Astrocyte (in vitro differentiated cells and primary cell): ENCODE measurements at regions not wholly inside any gene's neighbourhood (a gene's known extent, or its start where the extent isn't known, plus 50 kb on each side); places are given as distances from the start of the nearest gene placed in this dataset.

Experiments
- DNase-seq: peaks from one replicate; pipeline ENCODE4 v3.0.0-alpha.2; 2010; ENCODE audit warnings: low read depth
- FAIRE-seq: peaks from 2 replicates; lab custom pipeline; 2011; peaks lifted over from hg19 to GRCh38; lab: Jason Lieb, UNC
- H2AFZ ChIP-seq: 2 replicates; pipeline ENCODE4 v1.6.0; 2012; ENCODE audit warnings: low read depth, low read length, inconsistent platforms
- H3K27ac ChIP-seq: 2 replicates; pipeline ENCODE4 v1.5.1; 2011; ENCODE audit warnings: low read depth, low read length, inconsistent platforms
- H3K27me3 ChIP-seq: 2 replicates; pipeline ENCODE4 v1.6.0; 2011; ENCODE audit warnings: low read length, inconsistent platforms; ENCODE audit not compliant: insufficient read depth
- H3K36me3 ChIP-seq: 2 replicates; pipeline ENCODE4 v1.5.1; 2011; ENCODE audit warnings: low read length, inconsistent platforms; ENCODE audit not compliant: insufficient read depth
- H3K4me1 ChIP-seq: 2 replicates; pipeline ENCODE4 v1.5.1; 2011; ENCODE audit warnings: low read length, inconsistent platforms; ENCODE audit not compliant: insufficient read depth
- H3K4me2 ChIP-seq: 2 replicates; pipeline ENCODE4 v1.6.0; 2012; ENCODE audit warnings: low read length, inconsistent platforms
- H3K4me3 ChIP-seq: 2 replicates; pipeline ENCODE4 v1.5.1; 2011; ENCODE audit warnings: low read depth, mild to moderate bottlenecking, low read length, inconsistent platforms; ENCODE audit not compliant: insufficient read depth
- H3K79me2 ChIP-seq: 2 replicates; pipeline ENCODE4 v1.6.0; 2012; ENCODE audit warnings: mild to moderate bottlenecking, low read length, inconsistent platforms; ENCODE audit not compliant: insufficient read depth
- H3K9ac ChIP-seq: 2 replicates; pipeline ENCODE4 v1.6.0; 2012; ENCODE audit warnings: mild to moderate bottlenecking, low read length, inconsistent platforms
- H3K9me3 ChIP-seq: 2 replicates; pipeline ENCODE4 v1.5.1; 2012; ENCODE audit warnings: low read depth, mild to moderate bottlenecking, low read length, inconsistent platforms; ENCODE audit not compliant: insufficient read depth
- H4K20me1 ChIP-seq: 2 replicates; pipeline ENCODE4 v1.6.0; 2012; ENCODE audit warnings: low read length, inconsistent platforms; ENCODE audit not compliant: insufficient read depth
- H3K27ac Mint-ChIP-seq: one replicate; pipeline ENCODE4 v1.8.0; 2021; ENCODE audit warnings: mild to moderate bottlenecking, mixed read lengths; ENCODE audit not compliant: unreplicated experiment
- H3K27me3 Mint-ChIP-seq: one replicate; pipeline ENCODE4 v1.8.0; 2021; ENCODE audit warnings: low read depth, mixed read lengths; ENCODE audit not compliant: unreplicated experiment
- H3K36me3 Mint-ChIP-seq: one replicate; pipeline ENCODE4 v1.8.0; 2021; ENCODE audit warnings: low read depth, mixed read lengths; ENCODE audit not compliant: unreplicated experiment
- H3K4me1 Mint-ChIP-seq: one replicate; pipeline ENCODE4 v1.8.0; 2021; ENCODE audit warnings: low read depth, mixed read lengths; ENCODE audit not compliant: unreplicated experiment
- H3K4me3 Mint-ChIP-seq: one replicate; pipeline ENCODE4 v1.8.0; 2021; ENCODE audit warnings: mild to moderate bottlenecking, moderate library complexity, mixed read lengths; ENCODE audit not compliant: unreplicated experiment
- H3K9me3 Mint-ChIP-seq: one replicate; pipeline ENCODE4 v1.8.0; 2021; ENCODE audit warnings: mild to moderate bottlenecking, mixed read lengths; ENCODE audit not compliant: unreplicated experiment
- CTCF ChIP-seq: IDR thresholded peaks from 2 replicates; pipeline ENCODE4 v1.5.1; 2011; ENCODE audit warnings: low read depth, mild to moderate bottlenecking, inconsistent platforms, low read length, moderate library complexity; ENCODE audit not compliant: insufficient read depth
- EZH2 ChIP-seq: IDR thresholded peaks from 2 replicates; pipeline ENCODE4 v1.6.1; 2012; ENCODE audit warnings: mild to moderate bottlenecking, low read length, inconsistent platforms; ENCODE audit not compliant: insufficient read depth

DNA sequence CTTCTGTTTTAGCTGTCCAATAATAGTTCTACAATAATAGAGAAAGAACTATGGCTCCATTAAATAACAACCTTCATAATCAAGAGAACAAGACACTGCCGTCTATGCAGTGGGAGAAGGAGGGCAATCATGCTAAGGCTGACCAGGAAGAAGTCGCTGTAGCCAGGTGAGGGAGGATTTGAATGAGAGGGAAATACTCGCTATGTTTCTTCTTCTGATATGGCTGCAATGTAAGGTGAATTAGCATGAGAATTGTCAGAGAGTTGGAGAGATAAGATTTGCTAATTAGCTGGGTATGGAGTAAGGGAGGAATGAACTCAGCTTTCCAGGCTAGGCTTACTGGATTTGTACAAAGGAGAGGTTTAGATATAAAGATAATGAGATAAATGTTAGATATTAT, 555.4 kb upstream of the ZNF385D start:
- no peak overlapping the region for H3K27ac Mint-ChIP-seq
- no peak overlapping the region for H3K4me3 Mint-ChIP-seq

GRCh38 chr3:22308871-22309270, 557.9 kb upstream of the ZNF385D start:
- Mint-ChIP-seq H3K27me3 (peaks cover 2% of the 10 kb centered on the region), H3K9me3 (no peaks in the 10 kb centered on the region), H3K27ac (no peak overlapping the region), H3K4me3 (no peak overlapping the region), H3K36me3 (no peaks in the 10 kb centered on the region), H3K4me1 (no peaks in the 10 kb centered on the region)
- H3K27me3 ChIP-seq: no peaks in the 10 kb centered on the region
- H3K4me2 ChIP-seq: no peak overlapping the region
- no peaks in the 10 kb centered on the region for H3K79me2 ChIP-seq
- no peaks in the 10 kb centered on the region for H3K9me3 ChIP-seq
- no peak for TF ChIP-seq EZH2
- no peak for TF ChIP-seq CTCF
- no peak overlapping the region for H3K4me3 ChIP-seq
- FAIRE-seq (no peak), DNase-seq (no peak)
- H3K36me3 ChIP-seq: no peaks in the 10 kb centered on the region
- no peak overlapping the region for H3K9ac ChIP-seq
- H3K27ac ChIP-seq: no peak overlapping the region
- H4K20me1 ChIP-seq: no peaks in the 10 kb centered on the region
- H3K4me1 ChIP-seq: no peaks in the 10 kb centered on the region
- no peak overlapping the region for H2AFZ ChIP-seq

More for the DNA sequence above, 555.4 kb upstream of the ZNF385D start:
- FAIRE-seq: no peak
- Histone ChIP-seq H2AFZ (no peak overlapping the region), H4K20me1 (no peaks in the 10 kb centered on the region), H3K36me3 (no peaks in the 10 kb centered on the region), H3K4me2 (no peak overlapping the region), H3K4me1 (no peaks in the 10 kb centered on the region), H3K79me2 (no peaks in the 10 kb centered on the region), H3K27me3 (no peaks in the 10 kb centered on the region), H3K9ac (no peak overlapping the region), H3K27ac (no peak overlapping the region), H3K4me3 (no peak overlapping the region), H3K9me3 (no peaks in the 10 kb centered on the region)
- H3K9me3 Mint-ChIP-seq: no peaks in the 10 kb centered on the region
- H3K36me3 Mint-ChIP-seq: no peaks in the 10 kb centered on the region
- DNase-seq: no peak
- H3K4me1 Mint-ChIP-seq: no peaks in the 10 kb centered on the region
- TF ChIP-seq EZH2: no peak
- H3K27me3 Mint-ChIP-seq: peaks cover 2% of the 10 kb centered on the region

DNA sequence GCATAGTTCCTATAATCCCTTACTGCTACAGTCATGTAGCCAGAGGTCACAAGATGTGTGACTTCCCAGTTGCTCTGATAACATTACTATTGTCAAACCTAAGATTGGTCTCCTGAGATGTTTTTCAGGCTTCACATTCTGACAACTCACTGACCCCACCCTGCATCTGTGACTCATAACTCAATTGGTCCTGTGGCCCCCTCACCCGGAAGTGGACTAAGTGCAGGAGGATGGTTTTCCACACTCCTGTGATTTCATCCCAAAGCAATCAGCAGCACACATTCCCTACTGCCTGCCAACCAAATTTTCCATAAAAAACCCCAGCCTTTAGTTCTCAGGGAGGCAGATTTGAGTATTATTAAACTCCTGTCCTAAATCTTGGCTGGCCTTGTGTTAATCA, 564.9 kb upstream of the ZNF385D start:
- FAIRE-seq: no peak
- Mint-ChIP-seq H3K4me1 (peaks cover 6% of the 10 kb centered on the region), H3K9me3 (no peaks in the 10 kb centered on the region), H3K27me3 (peaks cover 2% of the 10 kb centered on the region), H3K4me3 (no peak overlapping the region), H3K27ac (no peak overlapping the region), H3K36me3 (no peaks in the 10 kb centered on the region)
- H4K20me1 ChIP-seq: no peaks in the 10 kb centered on the region
- H3K36me3 ChIP-seq: no peaks in the 10 kb centered on the region
- no peak overlapping the region for H3K27ac ChIP-seq
- H3K4me2 ChIP-seq: no peak overlapping the region
- TF ChIP-seq EZH2: no peak
- TF ChIP-seq CTCF: no peak
- H3K4me3 ChIP-seq: no peak overlapping the region
- no peaks in the 10 kb centered on the region for H3K9me3 ChIP-seq
- H3K4me1 ChIP-seq: no peaks in the 10 kb centered on the region
- H3K27me3 ChIP-seq: no peaks in the 10 kb centered on the region
- no peak overlapping the region for H2AFZ ChIP-seq
- no peak overlapping the region for H3K9ac ChIP-seq
- H3K79me2 ChIP-seq: no peaks in the 10 kb centered on the region
- peak; percentile 15 for DNase-seq
